CD14-positive monocyte (primary cell): ENCODE measurements at regions not wholly inside any gene's neighbourhood (a gene's known extent, or its start where the extent isn't known, plus 50 kb on each side); places are given as distances from the start of the nearest gene placed in this dataset.

Experiments
- DNase-seq, 3 donors: peaks; one replicate each; pipeline ENCODE4 v3.0.0-alpha.2; 2011 to 2022
- H2AFZ ChIP-seq: 2 replicates; pipeline ENCODE4 v1.6.0; 2012; ENCODE audit warnings: mild to moderate bottlenecking, low read depth, low read length, inconsistent platforms; ENCODE audit not compliant: insufficient read depth, poor library complexity, severe bottlenecking
- H3K27ac ChIP-seq, 2 donors: 1 replicate in 1 of 2; 2 replicates in 1 of 2; pipeline ENCODE4 v1.5.1; 2012 to 2013; ENCODE audit warnings: low read length in 2 of 2, control low read depth in 1 of 2, inconsistent platforms in 1 of 2, low read depth in 1 of 2, mild to moderate bottlenecking in 1 of 2
- H3K27me3 ChIP-seq, 2 donors: one replicate each; pipeline versions ENCODE4 v1.6.0 to v1.6.1; 2011 to 2013; ENCODE audit warnings: low read length in 2 of 2; ENCODE audit not compliant: control insufficient read depth in 2 of 2, insufficient read depth in 2 of 2
- H3K36me3 ChIP-seq, 2 donors: replicated peaks in 1 of 2; 1 replicate in 1 of 2; 2 replicates in 1 of 2; pipeline versions ENCODE4 v1.5.1 to v1.6.1; 2012 to 2013; ENCODE audit warnings: low read length in 2 of 2, control low read depth in 1 of 2, inconsistent platforms in 1 of 2, mild to moderate bottlenecking in 1 of 2; ENCODE audit not compliant: insufficient read depth in 2 of 2, control insufficient read depth in 1 of 2
- H3K4me1 ChIP-seq, 2 donors: 1 replicate in 1 of 2; 2 replicates in 1 of 2; pipeline versions ENCODE4 v1.5.1 to v1.6.1; 2012 to 2013; ENCODE audit warnings: low read length in 2 of 2, control low read depth in 1 of 2, inconsistent platforms in 1 of 2, mild to moderate bottlenecking in 1 of 2, moderate library complexity in 1 of 2; ENCODE audit not compliant: insufficient read depth in 2 of 2, control insufficient read depth in 1 of 2
- H3K4me2 ChIP-seq: replicated peaks from 2 replicates; pipeline ENCODE3; 2012; ENCODE audit warnings: low read length, moderate library complexity, mild to moderate bottlenecking; ENCODE audit not compliant: poor library complexity, severe bottlenecking; ENCODE audit errors: extremely low read depth
- H3K4me3 ChIP-seq, 3 experiments: fragments of 200-600 bp in 1 of 3; sonication (generic) in 1 of 3; replicated peaks in 1 of 3; 1 replicate in 2 of 3; 2 replicates in 1 of 3; pipeline ENCODE4 v1.5.1; 2011 to 2013; ENCODE audit warnings: low read length in 3 of 3, mild to moderate bottlenecking in 3 of 3, control low read depth in 2 of 3, low read depth in 2 of 3, inconsistent platforms in 1 of 3, moderate library complexity in 1 of 3
- H3K79me2 ChIP-seq: 2 replicates; pipeline ENCODE4 v1.6.0; 2012; ENCODE audit warnings: mild to moderate bottlenecking, control low read depth, inconsistent platforms, low read length, moderate library complexity; ENCODE audit not compliant: insufficient read depth
- H3K9ac ChIP-seq: 2 replicates; pipeline ENCODE4 v1.6.0; 2017; ENCODE audit warnings: low read length, mild to moderate bottlenecking; ENCODE audit not compliant: insufficient read depth, poor library complexity, severe bottlenecking
- H3K9me3 ChIP-seq, 2 donors: replicated peaks in 1 of 2; 1 replicate in 1 of 2; 2 replicates in 1 of 2; pipeline versions ENCODE4 v1.5.1 to v1.6.1; 2012 to 2013; ENCODE audit warnings: low read length in 2 of 2, control low read depth in 1 of 2; ENCODE audit not compliant: control insufficient read depth in 1 of 2, insufficient read depth in 1 of 2
- H4K20me1 ChIP-seq: 2 replicates; pipeline ENCODE4 v1.6.0; 2012; ENCODE audit warnings: mild to moderate bottlenecking, low read length, control low read depth, moderate library complexity; ENCODE audit not compliant: insufficient read depth
- H3K27ac Mint-ChIP-seq, 7 donors: one replicate each; pipeline ENCODE4 v1.8.0; 2020; ENCODE audit warnings: mild to moderate bottlenecking in 7 of 7, mixed read lengths in 7 of 7, moderate library complexity in 6 of 7, inconsistent platforms in 2 of 7
- H3K27me3 Mint-ChIP-seq, 3 donors: one replicate each; pipeline ENCODE4 v1.8.0; 2021 to 2022; ENCODE audit warnings: low read depth in 3 of 3, mild to moderate bottlenecking in 3 of 3, mixed read lengths in 3 of 3, moderate library complexity in 3 of 3, inconsistent platforms in 1 of 3
- H3K36me3 Mint-ChIP-seq, 2 donors: one replicate each; pipeline ENCODE4 v1.8.0; 2020; ENCODE audit warnings: mixed read lengths in 2 of 2, inconsistent platforms in 1 of 2, mild to moderate bottlenecking in 1 of 2
- H3K4me1 Mint-ChIP-seq: one replicate; pipeline ENCODE4 v1.8.0; 2020; ENCODE audit warnings: mild to moderate bottlenecking, mixed read lengths
- H3K4me3 Mint-ChIP-seq, 2 donors: one replicate each; pipeline ENCODE4 v1.8.0; 2020; ENCODE audit warnings: mild to moderate bottlenecking in 2 of 2, mixed read lengths in 2 of 2, moderate library complexity in 1 of 2
- H3K9me3 Mint-ChIP-seq, 7 donors: one replicate each; pipeline ENCODE4 v1.8.0; 2020 to 2022; ENCODE audit warnings: mixed read lengths in 7 of 7, mild to moderate bottlenecking in 6 of 7, moderate library complexity in 6 of 7, inconsistent platforms in 2 of 7
- WGBS: methylation state at CpG from one replicate; pipeline ENCODE4 v1.1.5; 2013; ENCODE audit warnings: missing lambda C conversion rate; ENCODE audit not compliant: insufficient coverage; 5-methylcytosine and 5-hydroxymethylcytosine counted together
- intact Hi-C, 2 donors: fragments of 100-400 bp; cut with micrococcal nuclease; formaldehyde crosslinking; loops; one replicate each; pipeline versions ENCODE4 v1.15.0 to v1.15.1; 2023
- TF ChIP-seq, protein P1 (sequence below): fragments of 200-600 bp; IDR thresholded peaks from one replicate; pipeline ENCODE4 v1.8.0; 2022; ENCODE audit warnings: antibody characterized with exemption, mild to moderate bottlenecking

- Histone ChIP-seq H3K27ac (no peak overlapping the region), H3K36me3 (no peaks in the 10 kb centered on the region), H3K9me3 (peaks cover 0 to 15% of the 10 kb centered on the region in 2 donors), H3K4me1 (no peaks in the 10 kb centered on the region), H3K4me3 (no peak overlapping the region), H3K9ac (no peak overlapping the region), H3K4me2 (no peak overlapping the region), H3K27me3 (no peaks in the 10 kb centered on the region), H4K20me1 (no peaks in the 10 kb centered on the region), H3K79me2 (no peaks in the 10 kb centered on the region), H2AFZ (no peak overlapping the region)
- Mint-ChIP-seq H3K27me3 (no peaks in the 10 kb centered on the region), H3K4me3 (no peak overlapping the region), H3K27ac (no peak overlapping the region), H3K4me1 (no peaks in the 10 kb centered on the region), H3K9me3 (peaks cover 2 to 25% (median 14%) of the 10 kb centered on the region in 7 donors), H3K36me3 (no peaks in the 10 kb centered on the region)
- intact Hi-C loops = no loop called here
- TF ChIP-seq, protein P1, sequence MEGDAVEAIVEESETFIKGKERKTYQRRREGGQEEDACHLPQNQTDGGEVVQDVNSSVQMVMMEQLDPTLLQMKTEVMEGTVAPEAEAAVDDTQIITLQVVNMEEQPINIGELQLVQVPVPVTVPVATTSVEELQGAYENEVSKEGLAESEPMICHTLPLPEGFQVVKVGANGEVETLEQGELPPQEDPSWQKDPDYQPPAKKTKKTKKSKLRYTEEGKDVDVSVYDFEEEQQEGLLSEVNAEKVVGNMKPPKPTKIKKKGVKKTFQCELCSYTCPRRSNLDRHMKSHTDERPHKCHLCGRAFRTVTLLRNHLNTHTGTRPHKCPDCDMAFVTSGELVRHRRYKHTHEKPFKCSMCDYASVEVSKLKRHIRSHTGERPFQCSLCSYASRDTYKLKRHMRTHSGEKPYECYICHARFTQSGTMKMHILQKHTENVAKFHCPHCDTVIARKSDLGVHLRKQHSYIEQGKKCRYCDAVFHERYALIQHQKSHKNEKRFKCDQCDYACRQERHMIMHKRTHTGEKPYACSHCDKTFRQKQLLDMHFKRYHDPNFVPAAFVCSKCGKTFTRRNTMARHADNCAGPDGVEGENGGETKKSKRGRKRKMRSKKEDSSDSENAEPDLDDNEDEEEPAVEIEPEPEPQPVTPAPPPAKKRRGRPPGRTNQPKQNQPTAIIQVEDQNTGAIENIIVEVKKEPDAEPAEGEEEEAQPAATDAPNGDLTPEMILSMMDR = no peak
- 58% methylated on average over 7 of the region's 7 CpGs for WGBS
- DNase-seq = no peak
Observed at GRCh38 chr10:10293481-10293951, 724.2 kb upstream of the CELF2 start.

- Histone ChIP-seq H3K4me2 (no peak overlapping the region), H3K4me1 (no peaks in the 10 kb centered on the region), H3K36me3 (no peaks in the 10 kb centered on the region), H2AFZ (no peak overlapping the region), H3K9ac (no peak overlapping the region), H4K20me1 (no peaks in the 10 kb centered on the region), H3K9me3 (peaks cover 0 to 15% of the 10 kb centered on the region in 2 donors), H3K79me2 (no peaks in the 10 kb centered on the region), H3K27ac (no peak overlapping the region), H3K27me3 (no peaks in the 10 kb centered on the region), H3K4me3 (no peak overlapping the region)
- no peaks in the 10 kb centered on the region for H3K4me1 Mint-ChIP-seq
- 96% methylated on average over 3 of the region's 9 CpGs for WGBS
- TF ChIP-seq, protein P1 = no peak
- H3K9me3 Mint-ChIP-seq = peaks cover 2 to 25% (median 13%) of the 10 kb centered on the region in 7 donors
- intact Hi-C loops = no loop called here
- no peak overlapping the region for H3K27ac Mint-ChIP-seq
- no peak overlapping the region for H3K4me3 Mint-ChIP-seq
- no peaks in the 10 kb centered on the region for H3K27me3 Mint-ChIP-seq
- no peak for DNase-seq
- H3K36me3 Mint-ChIP-seq = no peaks in the 10 kb centered on the region
Observed at GRCh38 chr10:10294184-10294880, 723.3 kb upstream of the CELF2 start.
